G401.6 (cell line): ENCODE measurements at regions not wholly inside any gene's neighbourhood (a gene's known extent, or its start where the extent isn't known, plus 50 kb on each side); places are given as distances from the start of the nearest gene placed in this dataset.

Experiments used
- FAIRE-seq: peaks from 2 replicates; lab custom pipeline; 2012; peaks lifted over from hg19 to GRCh38; lab: Jason Lieb, UNC

DNA sequence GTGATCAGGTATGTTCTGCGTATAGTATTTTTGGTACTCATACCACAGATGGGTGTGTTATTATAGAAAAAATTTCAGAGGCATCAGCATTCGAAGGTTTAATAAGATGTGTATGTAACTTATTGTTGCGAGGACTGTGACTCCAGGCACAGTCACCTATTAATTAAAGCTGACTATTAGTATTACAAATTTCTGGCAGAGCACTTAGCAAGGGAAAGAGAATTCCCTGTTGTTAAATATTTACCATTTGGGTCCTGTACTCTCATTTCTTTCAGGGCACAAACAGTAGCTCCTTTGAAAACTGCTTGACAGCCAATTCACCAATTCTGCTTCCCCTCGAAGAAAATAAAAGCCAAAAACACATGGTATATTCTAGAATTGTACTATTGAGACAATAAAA, 653.8 kb downstream of the ELAVL2 start:
- FAIRE-seq = no peak

DNA sequence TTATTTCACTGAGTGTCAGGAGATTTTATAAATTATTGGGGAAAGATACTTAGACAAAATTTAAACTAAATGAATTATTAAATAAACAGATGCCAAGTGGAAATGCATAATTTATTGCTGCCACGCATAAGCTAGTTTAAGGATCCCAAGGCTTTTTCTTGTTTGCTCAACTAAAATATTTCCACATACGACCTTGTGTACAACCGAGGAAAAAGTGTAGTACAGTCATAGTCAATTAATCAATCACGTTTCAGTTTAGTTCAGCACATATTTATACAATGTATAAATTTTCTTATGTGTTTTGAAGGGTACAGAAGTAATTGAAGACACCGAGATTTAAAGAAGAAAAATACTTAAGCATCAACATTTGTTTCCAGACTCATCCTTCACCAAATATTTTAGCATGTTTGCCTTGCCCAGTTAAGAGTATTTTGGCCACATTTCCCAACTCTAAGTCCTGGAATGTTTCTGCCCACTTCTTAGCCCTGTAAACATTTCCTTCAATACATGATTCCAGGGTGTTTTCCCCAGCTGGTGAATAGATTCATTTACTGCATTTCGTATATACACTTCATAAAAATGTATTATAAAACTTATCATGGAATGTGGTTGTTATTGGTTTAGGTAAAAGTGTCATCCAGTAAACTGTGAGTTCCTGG, 652.9 kb downstream of the ELAVL2 start:
- no peak for FAIRE-seq

DNA sequence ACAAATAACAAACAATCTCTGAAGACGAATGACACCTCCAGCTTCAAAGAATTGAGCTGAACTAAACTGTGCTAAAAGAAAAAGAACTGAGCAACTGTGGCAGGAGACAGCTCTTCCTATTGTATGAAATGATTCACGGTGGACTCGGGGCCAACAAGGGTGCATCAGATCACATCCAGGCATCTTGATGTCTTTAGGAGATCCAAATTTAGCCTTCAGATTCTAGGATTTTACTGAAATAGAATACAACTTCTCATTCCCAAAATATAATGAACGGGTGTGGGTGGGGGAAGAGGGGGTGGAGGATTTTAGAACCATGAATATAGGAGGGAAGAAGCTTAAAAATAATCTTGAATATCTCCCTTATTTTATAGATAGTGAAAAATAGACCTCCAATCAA, 631.8 kb downstream of the ELAVL2 start:
- no peak for FAIRE-seq

- FAIRE-seq = no peak
Observed at GRCh38 chr9:23215688-23216087, 610.4 kb downstream of the ELAVL2 start.

DNA sequence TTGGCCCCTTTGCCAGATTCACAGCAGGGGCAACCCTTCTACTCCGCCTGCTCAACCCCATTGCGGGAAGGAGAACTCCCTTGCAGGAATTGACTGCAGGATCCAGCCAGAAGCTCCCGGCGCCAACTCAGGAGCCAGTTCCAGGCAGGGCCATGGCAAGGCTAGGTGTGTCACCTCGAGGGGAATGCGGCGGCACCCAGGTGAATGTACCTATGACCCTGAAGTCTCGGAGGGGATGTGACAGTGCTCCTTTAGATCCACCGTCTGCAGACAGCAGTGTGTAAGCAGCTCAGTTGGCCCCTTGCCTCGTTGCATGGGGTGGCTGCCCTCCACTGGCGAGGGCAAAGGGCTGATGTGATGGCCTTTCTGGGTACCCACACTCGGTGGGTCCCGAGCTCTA, 606.6 kb downstream of the ELAVL2 start:
- no peak for FAIRE-seq

DNA sequence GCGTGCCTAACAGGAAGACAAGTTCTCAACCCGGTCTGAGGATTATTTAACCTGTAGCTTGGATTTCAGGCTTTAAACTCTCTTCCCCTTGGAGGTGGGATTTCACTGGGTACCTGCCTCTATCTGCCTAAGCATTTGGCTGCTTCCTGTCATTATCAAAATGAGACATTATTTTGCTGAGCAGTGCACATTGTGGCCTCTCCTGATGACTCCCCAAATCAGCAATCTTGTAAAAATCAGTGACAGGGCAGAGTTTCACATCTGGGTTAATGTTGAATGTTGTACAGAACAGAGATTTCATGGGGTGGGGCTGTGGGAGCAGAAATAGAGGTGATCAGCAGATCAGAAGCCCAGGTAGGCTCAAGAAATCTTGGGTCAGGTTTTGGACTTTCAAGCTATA, 605.9 kb downstream of the ELAVL2 start:
- no peak for FAIRE-seq

DNA sequence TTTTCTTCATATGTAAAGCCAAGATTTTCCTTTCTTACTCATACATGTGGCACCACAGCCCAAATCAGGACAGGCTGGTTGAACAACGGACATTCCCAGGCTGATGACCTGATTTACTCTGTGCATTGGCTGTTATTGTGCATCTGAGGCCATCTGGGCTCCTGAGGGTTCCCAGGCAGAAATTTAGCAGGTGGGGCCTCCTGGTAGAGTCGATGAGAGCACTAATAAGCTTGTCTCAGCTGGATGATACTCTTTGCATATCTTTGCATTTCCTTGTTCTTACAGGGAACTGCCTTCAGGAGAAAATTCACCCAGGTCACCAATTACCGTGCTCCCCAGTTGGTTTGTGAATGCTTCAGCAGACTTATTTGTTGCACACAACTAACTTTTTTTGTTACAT, 605.1 kb downstream of the ELAVL2 start:
- FAIRE-seq = no peak

- no peak for FAIRE-seq
Observed at GRCh38 chr9:23229890-23230317, 596.1 kb downstream of the ELAVL2 start.

DNA sequence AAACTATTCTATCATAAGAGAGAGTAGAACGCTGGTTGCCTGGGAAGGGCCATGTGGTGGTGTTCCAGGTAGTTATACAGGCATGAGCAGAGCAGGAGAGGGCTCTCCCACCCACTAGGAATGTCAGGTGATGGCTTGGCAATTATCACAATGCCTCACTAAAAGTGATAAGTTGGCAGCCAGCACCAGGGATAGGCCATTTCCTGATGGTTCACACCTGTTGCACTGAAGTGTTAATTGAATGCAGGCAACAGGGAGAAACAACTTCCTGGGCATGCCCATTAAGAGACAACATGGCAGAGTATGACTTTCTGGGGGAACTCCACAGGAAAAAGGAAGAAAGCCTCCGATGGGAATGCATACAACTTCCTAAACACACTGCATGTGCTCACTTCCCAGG, 593.2 kb downstream of the ELAVL2 start:
- no peak for FAIRE-seq

GRCh38 chr9:23243523-23243922, 582.5 kb downstream of the ELAVL2 start:
- no peak for FAIRE-seq

DNA sequence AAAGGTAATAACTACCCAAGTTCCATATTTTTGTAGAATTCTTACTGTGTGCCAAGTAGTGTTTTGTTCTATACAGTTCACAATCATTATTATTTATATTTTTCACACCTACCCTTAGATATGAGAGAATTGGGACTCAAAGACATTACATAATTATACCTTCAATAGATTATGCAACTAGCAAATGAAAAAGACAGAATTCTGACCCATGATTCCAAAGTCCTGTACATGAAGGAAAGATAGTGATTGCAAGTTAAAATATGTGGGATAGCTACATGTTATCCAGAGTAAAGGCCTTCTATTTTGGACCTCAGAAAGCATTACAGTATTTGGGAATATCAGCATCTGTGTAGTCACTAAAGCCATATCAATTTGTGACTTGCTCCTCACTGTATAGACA, 581.0 kb downstream of the ELAVL2 start:
- no peak for FAIRE-seq

- no peak for FAIRE-seq
Observed at GRCh38 chr9:23254404-23255184, 571.4 kb downstream of the ELAVL2 start.

DNA sequence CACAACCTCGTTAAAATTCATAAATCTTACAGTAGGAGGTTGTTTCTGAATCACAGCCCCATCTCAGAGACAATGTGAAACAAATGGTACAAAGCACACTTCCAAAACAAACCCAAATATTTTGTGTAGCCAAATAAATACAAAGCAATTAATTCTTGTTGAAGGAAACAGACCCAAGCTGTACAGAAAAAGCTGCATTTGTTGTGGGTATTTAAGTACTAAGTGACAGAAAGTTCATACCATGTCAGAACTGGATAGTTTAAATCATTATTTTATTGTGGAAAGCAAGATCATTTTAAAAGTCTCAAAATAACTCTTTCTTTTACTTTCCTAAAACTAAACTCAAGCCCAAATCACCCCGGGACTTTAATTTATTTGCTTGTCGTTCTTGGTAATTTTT, 570.7 kb downstream of the ELAVL2 start:
- FAIRE-seq = no peak

DNA sequence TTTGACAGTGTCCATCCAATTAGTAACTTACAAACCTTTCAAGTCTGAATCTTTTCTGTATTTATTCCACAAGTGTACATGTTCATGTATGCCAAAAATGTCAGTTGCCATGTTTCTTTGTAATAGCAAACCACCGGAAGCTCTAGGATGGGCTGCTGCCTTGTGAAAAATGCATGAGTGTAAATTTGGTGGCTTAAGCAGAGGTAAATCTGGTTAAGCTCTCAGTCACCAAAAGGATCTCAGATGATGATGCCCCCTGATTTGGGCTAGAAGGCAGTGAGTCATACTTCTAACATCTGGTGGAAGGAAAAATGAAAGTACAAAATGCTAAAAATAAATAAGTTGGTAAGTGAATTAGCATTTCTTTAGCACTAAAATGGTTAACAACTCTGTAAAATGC, 567.5 kb downstream of the ELAVL2 start:
- no peak for FAIRE-seq

GRCh38 chr9:23278561-23278960, 547.5 kb downstream of the ELAVL2 start:
- FAIRE-seq = no peak

- FAIRE-seq = no peak
Observed at GRCh38 chr9:23287390-23287789, 538.6 kb downstream of the ELAVL2 start.

DNA sequence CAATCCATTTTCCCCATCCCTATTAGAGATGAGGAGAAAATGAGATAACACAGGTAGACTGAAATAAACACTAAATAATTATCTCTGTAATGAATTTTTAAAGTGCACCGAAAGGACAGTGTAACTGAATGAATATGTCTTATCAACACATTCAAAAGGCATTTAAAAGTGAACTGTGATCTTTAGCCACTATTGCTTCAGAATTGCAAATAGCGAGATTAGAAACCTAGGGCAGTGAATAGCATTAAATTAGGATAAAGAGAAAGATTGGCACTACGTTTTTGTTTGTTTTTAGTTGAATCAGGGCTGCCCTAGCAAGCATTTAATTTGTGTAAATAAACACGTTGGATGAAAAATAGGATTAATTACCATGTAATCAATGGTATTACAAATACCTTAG, 537.5 kb downstream of the ELAVL2 start:
- FAIRE-seq = no peak

GRCh38 chr9:23290973-23291372, 535.1 kb downstream of the ELAVL2 start:
- FAIRE-seq = no peak

GRCh38 chr9:23302281-23302680, 523.8 kb downstream of the ELAVL2 start:
- no peak for FAIRE-seq

DNA sequence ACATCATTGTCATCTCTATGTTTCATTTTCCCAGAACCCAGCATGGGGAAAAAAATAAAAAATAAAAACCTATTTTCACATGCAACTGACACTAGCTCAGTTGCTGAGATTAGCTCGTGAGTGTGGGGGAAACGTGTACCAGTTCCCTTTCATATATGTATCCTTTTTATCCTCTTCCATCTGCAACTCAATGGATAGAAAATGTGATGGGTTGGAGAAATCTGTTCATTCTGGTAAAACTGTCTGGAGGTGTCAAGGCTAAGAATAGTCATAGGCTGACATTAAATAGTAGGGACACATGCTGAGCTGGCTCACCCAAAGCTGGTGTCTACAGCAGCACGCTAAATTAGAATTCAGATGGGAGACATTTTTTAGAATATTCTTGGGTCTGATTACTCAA, 519.3 kb downstream of the ELAVL2 start:
- no peak for FAIRE-seq

GRCh38 chr9:23307731-23308513, 518.1 kb downstream of the ELAVL2 start:
- no peak for FAIRE-seq

DNA sequence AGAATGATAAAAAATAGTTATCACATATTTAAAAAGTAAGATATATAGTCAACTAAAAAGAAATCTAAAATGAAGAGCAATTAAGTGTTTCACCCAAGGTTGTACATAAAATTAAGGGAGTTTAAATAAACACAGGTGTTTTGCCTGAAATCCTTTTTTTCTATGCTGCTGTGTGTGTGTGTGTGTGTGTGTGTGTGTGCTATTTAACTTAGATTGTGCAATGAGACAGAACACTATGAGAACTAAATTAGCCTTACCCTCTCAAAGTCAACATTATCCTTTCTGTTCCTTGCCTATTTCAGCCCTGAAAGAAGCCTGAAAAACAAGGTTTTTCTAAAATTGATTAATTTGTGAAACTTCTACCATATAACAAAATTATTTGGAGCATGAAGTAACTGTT, 516.2 kb downstream of the ELAVL2 start:
- no peak for FAIRE-seq

DNA sequence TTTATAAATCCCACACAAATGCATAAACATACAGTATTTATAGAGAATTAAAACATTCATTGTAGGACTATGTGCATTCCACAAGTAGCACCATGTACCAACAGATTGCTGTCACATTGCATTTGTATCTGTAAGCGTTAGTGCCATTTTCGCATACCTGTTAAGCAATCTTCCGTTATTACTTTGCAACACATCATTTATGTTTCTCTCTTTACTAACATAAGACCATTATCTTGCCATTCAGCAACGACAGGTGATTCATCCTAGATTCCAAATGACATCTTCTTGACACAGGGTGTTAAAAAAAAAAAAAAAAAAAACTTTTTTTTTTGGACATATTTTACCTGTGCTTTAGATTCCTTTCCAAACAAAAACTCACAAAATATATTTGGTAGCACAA, 511.8 kb downstream of the ELAVL2 start:
- no peak for FAIRE-seq
